Loucy (cell line): ENCODE measurements at regions not wholly inside any gene's neighbourhood (a gene's known extent, or its start where the extent isn't known, plus 50 kb on each side); places are given as distances from the start of the nearest gene placed in this dataset.

Experiments
- H2AFZ ChIP-seq: fragments of 200-600 bp; sonication (generic); 2 replicates; pipeline ENCODE4 v1.6.0; 2016; ENCODE audit warnings: antibody characterized with exemption, mild to moderate bottlenecking, low read length, moderate library complexity
- H3F3A ChIP-seq: fragments of 200-600 bp; 2 replicates; pipeline ENCODE4 v1.6.0; 2016; ENCODE audit warnings: antibody characterized with exemption, low read depth, mild to moderate bottlenecking
- H3K27me3 ChIP-seq: fragments of 200-600 bp; sonication (generic); 2 replicates; pipeline ENCODE4 v1.6.1; 2014; ENCODE audit warnings: low read length, mild to moderate bottlenecking; ENCODE audit not compliant: insufficient read depth, poor library complexity, severe bottlenecking
- H3K36me3 ChIP-seq: fragments of 200-600 bp; sonication (generic); 2 replicates; pipeline ENCODE4 v1.6.1; 2016; ENCODE audit warnings: low read length; ENCODE audit not compliant: insufficient read depth
- H3K4me1 ChIP-seq: fragments of 200-600 bp; sonication (generic); 2 replicates; pipeline ENCODE4 v1.5.1; 2014; ENCODE audit warnings: low read length, mild to moderate bottlenecking; ENCODE audit not compliant: insufficient read depth, poor library complexity, severe bottlenecking
- H3K4me2 ChIP-seq: fragments of 200-600 bp; sonication (generic); 2 replicates; pipeline ENCODE4 v1.6.0; 2014; ENCODE audit warnings: antibody characterized with exemption, low read length, low read depth, mild to moderate bottlenecking; ENCODE audit not compliant: poor library complexity, severe bottlenecking
- H3K4me3 ChIP-seq: fragments of 200-600 bp; sonication (generic); 2 replicates; pipeline ENCODE4 v1.5.1; 2014; ENCODE audit warnings: low read length, mild to moderate bottlenecking, mixed read lengths; ENCODE audit not compliant: poor library complexity, severe bottlenecking
- H3K79me2 ChIP-seq: fragments of 200-600 bp; sonication (generic); 2 replicates; pipeline ENCODE4 v1.6.1; 2014; ENCODE audit warnings: low read length; ENCODE audit not compliant: insufficient read depth
- H3K9ac ChIP-seq: fragments of 200-600 bp; sonication (generic); 2 replicates; pipeline ENCODE4 v1.6.0; 2014; ENCODE audit warnings: mild to moderate bottlenecking, low read depth, low read length, moderate library complexity; ENCODE audit not compliant: poor library complexity, severe bottlenecking
- H3K9me2 ChIP-seq: fragments of 200-600 bp; sonication (generic); replicated peaks from 2 replicates; pipeline ENCODE4 v1.6.1; 2016; ENCODE audit warnings: low read depth, low read length, mixed read lengths
- H3K9me3 ChIP-seq: fragments of 200-600 bp; sonication (generic); 2 replicates; pipeline ENCODE4 v1.6.1; 2014; ENCODE audit warnings: mild to moderate bottlenecking, antibody characterized with exemption, low read length, low read depth; ENCODE audit not compliant: insufficient read depth
- H4K20me1 ChIP-seq: fragments of 200-600 bp; sonication (generic); 2 replicates; pipeline ENCODE4 v1.6.0; 2014; ENCODE audit warnings: antibody characterized with exemption, low read length, mild to moderate bottlenecking; ENCODE audit not compliant: insufficient read depth, poor library complexity, severe bottlenecking
- CTCF ChIP-seq: fragments of 200-600 bp; sonication (generic); conservative IDR thresholded peaks from 2 replicates; pipeline ENCODE4 v1.5.1; 2014; ENCODE audit warnings: mild to moderate bottlenecking, antibody characterized with exemption, low read length
- EZH2phosphoT487 ChIP-seq: fragments of 200-600 bp; IDR thresholded peaks from 2 replicates; pipeline ENCODE4 v1.6.1; 2018; ENCODE audit warnings: antibody characterized with exemption, mild to moderate bottlenecking, moderate library complexity, borderline replicate concordance

DNA sequence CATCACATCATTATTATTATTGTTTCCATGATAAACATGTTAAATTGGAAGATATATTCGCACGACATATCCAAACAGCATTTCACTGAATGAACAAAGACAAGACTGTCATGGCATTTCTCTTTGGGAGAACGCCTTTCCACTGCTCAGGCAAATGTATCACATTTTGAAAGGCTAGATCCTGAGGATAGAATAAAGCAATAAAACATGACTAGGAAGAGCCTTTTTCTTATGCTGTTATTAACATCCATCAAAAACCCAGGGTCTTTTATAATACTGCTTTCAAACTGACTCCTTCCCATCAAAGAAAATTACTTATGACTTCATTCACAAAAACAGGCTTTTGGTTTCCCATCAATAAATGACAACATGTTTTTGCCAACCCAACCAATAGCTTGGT, 630.9 kb downstream of the TMTC2 start:
- Histone ChIP-seq H2AFZ (no peak overlapping the region), H3K4me1 (no peaks in the 10 kb centered on the region), H3K9me2 (no peaks in the 10 kb centered on the region), H3K36me3 (no peaks in the 10 kb centered on the region), H3K4me3 (no peak overlapping the region), H3K9ac (no peak overlapping the region), H3K27me3 (no peaks in the 10 kb centered on the region), H3K9me3 (no peaks in the 10 kb centered on the region), H4K20me1 (no peaks in the 10 kb centered on the region), H3K79me2 (no peaks in the 10 kb centered on the region), H3K4me2 (no peak overlapping the region), H3F3A (no peaks in the 10 kb centered on the region)
- TF ChIP-seq CTCF (no peak), EZH2phosphoT487 (no peak)

GRCh38 chr12:83313827-83314226, 627.1 kb downstream of the TMTC2 start:
- Histone ChIP-seq H3K4me1 (no peaks in the 10 kb centered on the region), H2AFZ (no peak overlapping the region), H3K9me2 (no peaks in the 10 kb centered on the region), H3K9me3 (no peaks in the 10 kb centered on the region), H3K36me3 (no peaks in the 10 kb centered on the region), H3F3A (no peaks in the 10 kb centered on the region), H3K9ac (no peak overlapping the region), H3K4me2 (no peak overlapping the region), H4K20me1 (no peaks in the 10 kb centered on the region), H3K27me3 (no peaks in the 10 kb centered on the region), H3K4me3 (no peak overlapping the region), H3K79me2 (no peaks in the 10 kb centered on the region)
- TF ChIP-seq CTCF (no peak), EZH2phosphoT487 (no peak)

DNA sequence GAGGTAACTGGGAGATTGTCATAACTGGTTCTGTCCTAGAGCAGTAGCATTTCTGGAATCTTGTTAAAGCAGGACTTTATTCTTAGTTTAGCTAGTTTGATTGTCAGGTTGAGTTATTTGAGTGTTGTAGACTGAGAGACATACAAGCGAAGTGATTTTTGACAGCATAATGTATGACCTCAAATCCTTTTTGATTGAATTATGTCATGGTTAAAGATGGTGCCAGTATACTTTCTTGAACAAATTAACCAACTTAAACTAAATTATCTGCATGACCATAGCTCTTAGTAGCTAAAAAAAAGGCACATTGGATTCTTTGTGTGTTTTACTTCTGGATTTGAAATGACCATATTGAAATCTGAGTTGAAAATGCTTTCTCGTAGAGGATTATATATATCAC, 626.6 kb downstream of the TMTC2 start:
- Histone ChIP-seq H3K4me2 (no peak overlapping the region), H3K4me3 (no peak overlapping the region), H3K9ac (no peak overlapping the region), H3K27me3 (no peaks in the 10 kb centered on the region), H3K79me2 (no peaks in the 10 kb centered on the region), H4K20me1 (no peaks in the 10 kb centered on the region), H3K9me2 (no peaks in the 10 kb centered on the region), H2AFZ (no peak overlapping the region), H3K9me3 (no peaks in the 10 kb centered on the region), H3K4me1 (no peaks in the 10 kb centered on the region), H3F3A (no peaks in the 10 kb centered on the region), H3K36me3 (no peaks in the 10 kb centered on the region)
- TF ChIP-seq EZH2phosphoT487 (no peak), CTCF (no peak)
